Tibial nerve (tissue), 4 donors: ENCODE measurements at regions not wholly inside any gene's neighbourhood (a gene's known extent, or its start where the extent isn't known, plus 50 kb on each side); places are given as distances from the start of the nearest gene placed in this dataset.

Source experiments
- EP300 ChIP-seq, 2 donors: sonication (generic); formaldehyde crosslinking; IDR thresholded peaks; one replicate each; pipeline ENCODE4 v1.6.1; 2017; ENCODE audit warnings: antibody characterized with exemption in 2 of 2, mild to moderate bottlenecking in 1 of 2
- POLR2A ChIP-seq, 2 donors: fragments of 450-650 bp; IDR thresholded peaks; one replicate each; pipeline ENCODE4 v1.6.1; 2017; ENCODE audit warnings: antibody characterized with exemption in 2 of 2, mild to moderate bottlenecking in 2 of 2, moderate library complexity in 2 of 2
- TF ChIP-seq, protein P1 (sequence below), 5 experiments: fragments of 200-600 bp in 3 of 5; fragments of 450-650 bp in 2 of 5; sonication (generic) in 3 of 5; IDR thresholded peaks; one replicate each; pipeline ENCODE4 v1.5.1; 2016 to 2019; ENCODE audit warnings: antibody characterized with exemption in 5 of 5, mild to moderate bottlenecking in 3 of 5, moderate library complexity in 2 of 5

DNA sequence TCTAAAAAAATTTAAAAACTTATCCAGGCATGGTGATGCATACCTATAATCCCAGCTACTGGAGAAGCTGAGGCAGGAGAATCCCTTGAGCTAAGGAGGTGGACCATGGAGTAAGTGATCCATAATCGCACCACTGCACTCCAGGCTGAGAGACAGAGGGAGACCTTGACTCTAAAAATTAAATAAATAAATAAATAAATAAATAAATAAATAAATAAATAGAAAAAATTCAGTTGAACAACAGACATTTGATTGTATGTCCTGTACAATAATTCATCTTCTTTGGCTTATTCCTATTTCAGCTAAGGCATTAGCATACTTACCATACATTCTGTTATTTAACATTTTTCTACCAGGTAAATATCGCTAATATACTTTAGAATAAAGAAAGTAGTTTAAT is 726.1 kb upstream of the GALNTL6 start:
- TF ChIP-seq POLR2A (IDR thresholded peaks at IDR 0.05) (no peak), EP300 (IDR thresholded peaks at IDR 0.05) (no peak)
- TF ChIP-seq, protein P1, sequence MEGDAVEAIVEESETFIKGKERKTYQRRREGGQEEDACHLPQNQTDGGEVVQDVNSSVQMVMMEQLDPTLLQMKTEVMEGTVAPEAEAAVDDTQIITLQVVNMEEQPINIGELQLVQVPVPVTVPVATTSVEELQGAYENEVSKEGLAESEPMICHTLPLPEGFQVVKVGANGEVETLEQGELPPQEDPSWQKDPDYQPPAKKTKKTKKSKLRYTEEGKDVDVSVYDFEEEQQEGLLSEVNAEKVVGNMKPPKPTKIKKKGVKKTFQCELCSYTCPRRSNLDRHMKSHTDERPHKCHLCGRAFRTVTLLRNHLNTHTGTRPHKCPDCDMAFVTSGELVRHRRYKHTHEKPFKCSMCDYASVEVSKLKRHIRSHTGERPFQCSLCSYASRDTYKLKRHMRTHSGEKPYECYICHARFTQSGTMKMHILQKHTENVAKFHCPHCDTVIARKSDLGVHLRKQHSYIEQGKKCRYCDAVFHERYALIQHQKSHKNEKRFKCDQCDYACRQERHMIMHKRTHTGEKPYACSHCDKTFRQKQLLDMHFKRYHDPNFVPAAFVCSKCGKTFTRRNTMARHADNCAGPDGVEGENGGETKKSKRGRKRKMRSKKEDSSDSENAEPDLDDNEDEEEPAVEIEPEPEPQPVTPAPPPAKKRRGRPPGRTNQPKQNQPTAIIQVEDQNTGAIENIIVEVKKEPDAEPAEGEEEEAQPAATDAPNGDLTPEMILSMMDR (IDR thresholded peaks at IDR 0.05), result no peak
